Suprapubic skin (tissue), 4 donors: ENCODE measurements at regions not wholly inside any gene's neighbourhood (a gene's known extent, or its start where the extent isn't known, plus 50 kb on each side); places are given as distances from the start of the nearest gene placed in this dataset.
"Not testable (repeated sequence)": the region's sequence is repeated elsewhere in the genome, so short reads cannot be mapped to it uniquely, and the experiment has no call there.

Experiments
- DNase-seq, 2 donors: peaks; one replicate each; pipeline ENCODE4 v3.0.0-alpha.2; 2019; ENCODE audit warnings: low spot score in 2 of 2
- H3K27ac ChIP-seq: fragments of 200-600 bp; sonication (generic); one replicate; pipeline ENCODE4 v1.5.1; 2019
- H3K27me3 ChIP-seq: fragments of 200-600 bp; sonication (generic); one replicate; pipeline ENCODE4 v1.5.1; 2019
- H3K36me3 ChIP-seq: fragments of 200-600 bp; sonication (generic); one replicate; pipeline ENCODE4 v1.5.1; 2019
- H3K4me1 ChIP-seq: fragments of 200-600 bp; sonication (generic); one replicate; pipeline ENCODE4 v1.5.1; 2019
- H3K4me3 ChIP-seq: fragments of 200-600 bp; sonication (generic); one replicate; pipeline ENCODE4 v1.5.1; 2019; ENCODE audit warnings: mild to moderate bottlenecking
- H3K9me3 ChIP-seq: fragments of 200-600 bp; sonication (generic); one replicate; pipeline ENCODE4 v1.5.1; 2019
- EP300 ChIP-seq: sonication (generic); formaldehyde crosslinking; IDR thresholded peaks from one replicate; pipeline ENCODE4 v1.6.1; 2017; ENCODE audit warnings: antibody characterized with exemption
- POLR2A ChIP-seq, 2 donors: fragments of 450-650 bp; IDR thresholded peaks; one replicate each; pipeline ENCODE4 v1.6.1; 2017; ENCODE audit warnings: antibody characterized with exemption in 2 of 2, mild to moderate bottlenecking in 2 of 2, moderate library complexity in 2 of 2
- POLR2AphosphoS5 ChIP-seq, 3 donors: sonication (generic); formaldehyde crosslinking; IDR thresholded peaks; one replicate each; pipeline ENCODE4 v1.6.1; 2017; ENCODE audit warnings: antibody characterized with exemption in 3 of 3
- WGBS: methylation state at CpG from one replicate; pipeline ENCODE4 v1.1.5; 2018; 5-methylcytosine and 5-hydroxymethylcytosine counted together
- TF ChIP-seq, protein P1 (sequence below), 2 donors: fragments of 200-600 bp in 1 of 2; fragments of 450-650 bp in 1 of 2; sonication (generic) in 1 of 2; IDR thresholded peaks; one replicate each; pipeline ENCODE4 v1.5.1; 2016 to 2019; ENCODE audit warnings: antibody characterized with exemption in 2 of 2, mild to moderate bottlenecking in 1 of 2, moderate library complexity in 1 of 2

DNA sequence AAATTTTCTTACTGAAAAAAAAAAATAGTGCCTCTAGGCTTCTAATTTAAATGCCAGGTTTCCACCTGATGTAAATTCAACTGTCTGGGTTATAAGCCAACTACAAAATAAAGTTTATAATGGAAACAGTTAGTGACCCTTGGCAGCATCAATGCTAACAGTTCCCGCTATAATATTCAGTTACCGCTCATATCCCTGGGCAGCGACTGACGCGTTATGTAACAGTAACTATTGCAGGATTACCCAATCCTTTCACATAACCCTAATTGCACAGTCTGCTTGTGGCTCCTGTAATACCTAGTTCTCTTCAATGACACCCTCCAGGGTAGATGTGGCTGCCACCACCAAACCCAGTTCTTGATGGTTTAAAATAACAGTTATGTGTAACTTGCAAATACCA lies 208.6 kb downstream of the MOXD1 start:
- 63% methylated on average over 5 of the region's 5 CpGs for WGBS
- Histone ChIP-seq H3K4me1 (no peaks in the 10 kb centered on the region), H3K27me3 (no peaks in the 10 kb centered on the region), H3K27ac (no peak overlapping the region), H3K4me3 (no peak overlapping the region), H3K9me3 (no peaks in the 10 kb centered on the region), H3K36me3 (no peaks in the 10 kb centered on the region)
- TF ChIP-seq POLR2A (IDR thresholded peaks at IDR 0.05), result no peak
- TF ChIP-seq, protein P1, sequence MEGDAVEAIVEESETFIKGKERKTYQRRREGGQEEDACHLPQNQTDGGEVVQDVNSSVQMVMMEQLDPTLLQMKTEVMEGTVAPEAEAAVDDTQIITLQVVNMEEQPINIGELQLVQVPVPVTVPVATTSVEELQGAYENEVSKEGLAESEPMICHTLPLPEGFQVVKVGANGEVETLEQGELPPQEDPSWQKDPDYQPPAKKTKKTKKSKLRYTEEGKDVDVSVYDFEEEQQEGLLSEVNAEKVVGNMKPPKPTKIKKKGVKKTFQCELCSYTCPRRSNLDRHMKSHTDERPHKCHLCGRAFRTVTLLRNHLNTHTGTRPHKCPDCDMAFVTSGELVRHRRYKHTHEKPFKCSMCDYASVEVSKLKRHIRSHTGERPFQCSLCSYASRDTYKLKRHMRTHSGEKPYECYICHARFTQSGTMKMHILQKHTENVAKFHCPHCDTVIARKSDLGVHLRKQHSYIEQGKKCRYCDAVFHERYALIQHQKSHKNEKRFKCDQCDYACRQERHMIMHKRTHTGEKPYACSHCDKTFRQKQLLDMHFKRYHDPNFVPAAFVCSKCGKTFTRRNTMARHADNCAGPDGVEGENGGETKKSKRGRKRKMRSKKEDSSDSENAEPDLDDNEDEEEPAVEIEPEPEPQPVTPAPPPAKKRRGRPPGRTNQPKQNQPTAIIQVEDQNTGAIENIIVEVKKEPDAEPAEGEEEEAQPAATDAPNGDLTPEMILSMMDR (IDR thresholded peaks at IDR 0.05), result no peak
- TF ChIP-seq POLR2AphosphoS5 (IDR thresholded peaks at IDR 0.05), result no peak
- TF ChIP-seq EP300, result no peak
- DNase-seq, result no peak

GRCh38 chr6:132190815-132191175 lies 210.5 kb downstream of the MOXD1 start:
- no peaks in the 10 kb centered on the region for H3K9me3 ChIP-seq
- WGBS, result 31% methylated on average over 3 of the region's 3 CpGs
- TF ChIP-seq POLR2A (IDR thresholded peaks at IDR 0.05) (no peak), POLR2AphosphoS5 (IDR thresholded peaks at IDR 0.05) (no peak), EP300 (no peak)
- TF ChIP-seq, protein P1 (IDR thresholded peaks at IDR 0.05), result no peak
- no peaks in the 10 kb centered on the region for H3K4me1 ChIP-seq
- DNase-seq, result no peak
- H3K4me3 ChIP-seq, result no peak overlapping the region
- H3K27ac ChIP-seq, result no peak overlapping the region
- no peaks in the 10 kb centered on the region for H3K27me3 ChIP-seq
- H3K36me3 ChIP-seq, result no peaks in the 10 kb centered on the region

GRCh38 chr6:132190097-132190814 lies 211.0 kb downstream of the MOXD1 start:
- no peak overlapping the region for H3K27ac ChIP-seq
- no peak for TF ChIP-seq POLR2A (IDR thresholded peaks at IDR 0.05)
- TF ChIP-seq, protein P1 (IDR thresholded peaks at IDR 0.05), result no peak
- TF ChIP-seq POLR2AphosphoS5 (IDR thresholded peaks at IDR 0.05), result no peak
- TF ChIP-seq EP300, result no peak
- H3K9me3 ChIP-seq, result no peaks in the 10 kb centered on the region
- no peaks in the 10 kb centered on the region for H3K27me3 ChIP-seq
- H3K36me3 ChIP-seq, result no peaks in the 10 kb centered on the region
- WGBS, result 49% methylated on average over 4 of the region's 4 CpGs
- H3K4me3 ChIP-seq, result no peak overlapping the region
- no peak for DNase-seq
- H3K4me1 ChIP-seq, result no peaks in the 10 kb centered on the region

- 44% methylated on average over 1 of the region's 1 CpG for WGBS
- H3K27ac ChIP-seq, result no peak overlapping the region
Observed at GRCh38 chr6:132188556-132189264, 212.6 kb downstream of the MOXD1 start.

DNA sequence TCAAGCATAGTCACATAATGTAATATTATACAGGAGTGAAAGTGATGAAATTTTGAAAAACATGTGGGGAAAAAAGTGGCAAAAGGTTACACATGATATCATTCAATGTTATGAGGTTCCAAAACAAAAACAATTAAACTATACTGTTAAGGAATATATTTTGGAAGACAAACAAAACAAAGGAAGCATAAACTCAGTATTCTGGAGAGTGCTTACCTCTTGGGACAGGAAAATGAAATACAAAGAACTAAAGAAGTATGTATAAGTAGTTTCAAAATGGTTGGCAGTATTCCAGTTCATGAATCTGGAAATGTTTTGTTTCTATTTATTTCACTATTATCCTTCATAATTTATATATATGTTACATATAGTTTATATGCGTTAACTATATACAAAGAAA lies 213.5 kb downstream of the MOXD1 start:
- Histone ChIP-seq H3K4me1 (no peaks in the 10 kb centered on the region), H3K27ac (no peak overlapping the region), H3K27me3 (no peaks in the 10 kb centered on the region), H3K36me3 (no peaks in the 10 kb centered on the region), H3K9me3 (no peaks in the 10 kb centered on the region), H3K4me3 (no peak overlapping the region)
- no peak for DNase-seq
- TF ChIP-seq, protein P1 (IDR thresholded peaks at IDR 0.05), result no peak
- TF ChIP-seq POLR2AphosphoS5 (IDR thresholded peaks at IDR 0.05) (no peak), EP300 (no peak), POLR2A (IDR thresholded peaks at IDR 0.05) (no peak)
- WGBS, result 91% methylated on average over 1 of the region's 1 CpG

More at GRCh38 chr6:132188556-132189264, 212.6 kb downstream of the MOXD1 start:
- TF ChIP-seq EP300 (no peak), POLR2AphosphoS5 (IDR thresholded peaks at IDR 0.05) (no peak), POLR2A (IDR thresholded peaks at IDR 0.05) (no peak)
- TF ChIP-seq, protein P1 (IDR thresholded peaks at IDR 0.05), result no peak
- no peaks in the 10 kb centered on the region for H3K36me3 ChIP-seq
- H3K4me1 ChIP-seq, result no peaks in the 10 kb centered on the region
- no peaks in the 10 kb centered on the region for H3K27me3 ChIP-seq
- DNase-seq, result no peak
- no peaks in the 10 kb centered on the region for H3K9me3 ChIP-seq
- no peak overlapping the region for H3K4me3 ChIP-seq

GRCh38 chr6:132184966-132185365 lies 216.3 kb downstream of the MOXD1 start:
- DNase-seq, H3K9me3 ChIP-seq: not testable (repeated sequence)
- WGBS, result 26% methylated on average over 1 of the region's 1 CpG

More at GRCh38 chr6:132184966-132185365, 216.3 kb downstream of the MOXD1 start:
- H3K27ac ChIP-seq, H3K4me1 ChIP-seq, H3K27me3 ChIP-seq, H3K36me3 ChIP-seq, H3K4me3 ChIP-seq: not testable (repeated sequence)
